Adipocyte (in vitro differentiated cells): ENCODE measurements at regions not wholly inside any gene's neighbourhood (a gene's known extent, or its start where the extent isn't known, plus 50 kb on each side); places are given as distances from the start of the nearest gene placed in this dataset.
"Not testable (repeated sequence)": the region's sequence is repeated elsewhere in the genome, so short reads cannot be mapped to it uniquely, and the experiment has no call there.

ENCODE experiments used
- DNase-seq: peaks from one replicate; pipeline ENCODE4 v3.0.0-alpha.2; 2015; ENCODE audit warnings: low read depth
- H3K27me3 ChIP-seq: replicated peaks from 2 replicates; pipeline ENCODE4 v1.7.0; 2013; ENCODE audit warnings: mild to moderate bottlenecking, low read length, moderate library complexity; ENCODE audit not compliant: control insufficient read depth, insufficient read depth
- H3K36me3 ChIP-seq: 2 replicates; pipeline ENCODE4 v1.7.0; 2013; ENCODE audit warnings: low read length, mild to moderate bottlenecking, moderate library complexity; ENCODE audit not compliant: control insufficient read depth, insufficient read depth, severe bottlenecking
- H3K4me1 ChIP-seq: 2 replicates; pipeline ENCODE4 v1.7.0; 2013; ENCODE audit warnings: mild to moderate bottlenecking, low read length, moderate library complexity; ENCODE audit not compliant: control insufficient read depth, insufficient read depth
- H3K4me3 ChIP-seq: 2 replicates; pipeline ENCODE4 v1.7.0; 2013; ENCODE audit warnings: mild to moderate bottlenecking, low read length, moderate library complexity
- H3K9ac ChIP-seq: 2 replicates; pipeline ENCODE4 v1.7.0; 2013; ENCODE audit warnings: mild to moderate bottlenecking, low read length, moderate library complexity
- H3K9me3 ChIP-seq: 2 replicates; pipeline ENCODE4 v1.7.0; 2013; ENCODE audit warnings: mild to moderate bottlenecking, low read length, moderate library complexity; ENCODE audit not compliant: control insufficient read depth

GRCh38 chr7:93708255-93708654 is 133.7 kb upstream of the CALCR start:
- H3K27me3 ChIP-seq, H3K4me1 ChIP-seq, DNase-seq, H3K9me3 ChIP-seq, H3K9ac ChIP-seq, H3K36me3 ChIP-seq, H3K4me3 ChIP-seq: not testable (repeated sequence)

DNA sequence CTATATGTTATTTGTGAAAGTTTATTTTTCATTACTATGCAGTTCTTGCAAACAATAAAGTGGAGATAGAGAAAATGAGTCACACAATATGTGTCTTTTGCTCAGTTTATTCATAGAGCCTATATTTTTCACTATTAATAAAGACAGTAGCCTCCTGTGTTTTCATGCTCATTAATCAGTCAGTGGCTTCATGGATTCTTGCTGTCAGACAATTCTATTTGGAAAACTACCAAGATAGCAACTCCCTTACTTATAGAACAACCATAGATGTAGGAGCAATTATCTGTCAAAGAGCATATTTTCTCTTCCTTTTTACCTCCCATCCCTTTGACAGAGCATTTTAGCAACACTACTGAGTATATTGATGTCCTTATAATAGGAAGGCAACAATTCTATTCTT is 132.7 kb upstream of the CALCR start:
- no peaks in the 10 kb centered on the region for H3K9me3 ChIP-seq
- no peak for DNase-seq
- no peaks in the 10 kb centered on the region for H3K36me3 ChIP-seq
- H3K4me3 ChIP-seq, result no peak overlapping the region
- no peaks in the 10 kb centered on the region for H3K4me1 ChIP-seq
- H3K9ac ChIP-seq, result no peak overlapping the region
- peaks cover 3% of the 10 kb centered on the region for H3K27me3 ChIP-seq

DNA sequence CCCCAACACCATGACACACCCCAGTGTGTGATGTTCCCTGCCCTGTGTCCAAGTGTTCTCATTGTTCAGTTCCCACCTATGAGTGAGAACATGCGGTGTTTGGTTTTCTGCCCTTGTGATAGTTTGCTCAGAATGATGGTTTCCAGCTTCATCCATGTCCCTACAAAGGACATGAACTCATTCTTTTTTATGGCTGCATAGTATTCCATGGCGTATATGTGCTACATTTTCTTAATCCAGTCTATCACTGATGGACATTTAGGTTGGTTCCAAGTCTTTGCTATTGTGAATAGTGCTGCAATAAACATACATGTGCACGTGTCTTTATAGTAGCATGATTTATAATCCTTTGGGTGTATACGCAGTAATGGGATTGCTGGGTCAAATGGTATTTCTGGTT is 131.6 kb upstream of the CALCR start:
- not testable (repeated sequence) for H3K9ac ChIP-seq, H3K36me3 ChIP-seq, H3K9me3 ChIP-seq, H3K27me3 ChIP-seq, H3K4me3 ChIP-seq, DNase-seq, H3K4me1 ChIP-seq

DNA sequence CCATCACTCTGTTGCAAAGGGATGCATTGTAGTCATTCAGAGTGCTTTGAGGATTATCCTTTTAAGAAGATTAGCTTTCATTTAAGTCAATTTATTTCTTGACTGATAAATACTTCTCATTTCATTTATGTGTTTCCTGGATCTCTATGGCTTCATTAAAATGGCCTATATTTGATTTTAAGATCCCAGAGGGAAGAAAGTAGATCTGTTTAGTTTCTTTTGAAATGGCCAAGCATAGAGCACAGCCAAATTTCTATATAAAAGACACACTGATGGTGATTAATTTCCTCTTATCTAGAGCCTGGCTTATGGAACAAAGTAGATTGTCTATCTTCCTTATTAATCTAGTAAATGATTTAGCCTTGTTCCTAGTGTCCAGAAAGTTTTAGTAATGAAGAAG is 129.7 kb upstream of the CALCR start:
- Histone ChIP-seq H3K4me1 (no peaks in the 10 kb centered on the region), H3K9me3 (no peaks in the 10 kb centered on the region), H3K4me3 (no peak overlapping the region)

DNA sequence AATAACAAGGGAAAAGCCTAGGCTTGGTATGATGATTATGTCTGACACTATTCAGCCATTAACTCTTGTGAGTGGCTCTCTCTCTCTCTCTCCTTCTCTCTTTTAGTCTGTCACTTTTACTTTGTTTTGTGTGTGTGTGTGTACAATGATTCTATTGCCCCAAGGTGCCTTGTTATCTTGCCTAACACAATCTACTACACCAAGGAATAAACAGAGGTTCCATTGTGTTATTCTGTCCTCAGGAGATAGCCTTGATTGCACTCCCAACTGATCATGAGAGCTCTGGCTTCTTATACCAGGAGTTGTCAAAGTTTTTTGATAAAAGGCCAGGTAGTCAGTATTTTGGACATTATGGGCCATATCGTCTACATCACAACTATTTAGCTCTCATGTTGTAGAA is 123.4 kb upstream of the CALCR start:
- no peak for DNase-seq
- Histone ChIP-seq H3K4me1 (no peaks in the 10 kb centered on the region), H3K9ac (no peak overlapping the region), H3K27me3 (peaks cover 7% of the 10 kb centered on the region), H3K9me3 (no peaks in the 10 kb centered on the region), H3K4me3 (no peak overlapping the region), H3K36me3 (no peaks in the 10 kb centered on the region)

More for the DNA sequence above, 129.7 kb upstream of the CALCR start:
- no peak for DNase-seq
- no peaks in the 10 kb centered on the region for H3K36me3 ChIP-seq
- H3K9ac ChIP-seq, result no peak overlapping the region
- H3K27me3 ChIP-seq, result no peaks in the 10 kb centered on the region

GRCh38 chr7:93693796-93694195 is 119.3 kb upstream of the CALCR start:
- H3K27me3 ChIP-seq, result peaks cover 7% of the 10 kb centered on the region
- no peak for DNase-seq
- no peaks in the 10 kb centered on the region for H3K9me3 ChIP-seq
- H3K9ac ChIP-seq, result no peak overlapping the region
- no peaks in the 10 kb centered on the region for H3K4me1 ChIP-seq
- no peak overlapping the region for H3K4me3 ChIP-seq
- no peaks in the 10 kb centered on the region for H3K36me3 ChIP-seq

DNA sequence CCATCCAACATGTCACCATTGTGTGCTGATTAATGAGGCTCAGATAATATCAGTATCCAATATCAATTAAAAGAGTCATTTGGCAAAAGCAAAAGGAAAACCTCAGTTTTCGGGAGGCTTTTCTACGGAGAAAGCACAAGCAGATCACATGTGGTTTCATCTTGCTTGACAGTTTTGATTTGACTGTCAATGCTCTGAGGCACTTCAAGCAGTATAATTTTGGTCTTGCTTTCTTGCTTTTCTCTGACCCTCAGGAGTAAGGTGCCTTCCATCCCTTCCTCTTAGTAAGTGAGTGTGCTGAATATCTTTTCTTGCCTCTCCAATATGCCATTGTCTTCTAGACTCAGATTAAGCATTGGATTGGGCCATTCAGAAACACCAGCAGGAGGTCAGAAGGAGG is 115.5 kb upstream of the CALCR start:
- Histone ChIP-seq H3K4me3 (no peak overlapping the region), H3K36me3 (no peaks in the 10 kb centered on the region), H3K27me3 (peaks cover 7% of the 10 kb centered on the region), H3K4me1 (no peaks in the 10 kb centered on the region), H3K9me3 (no peaks in the 10 kb centered on the region), H3K9ac (no peak overlapping the region)
- no peak for DNase-seq

- Histone ChIP-seq H3K27me3 (no peaks in the 10 kb centered on the region), H3K4me3 (no peak overlapping the region), H3K9me3 (no peaks in the 10 kb centered on the region), H3K4me1 (no peaks in the 10 kb centered on the region), H3K36me3 (no peaks in the 10 kb centered on the region), H3K9ac (no peak overlapping the region)
- DNase-seq, result peak; percentile 0
These were observed 103.7 kb upstream of the CALCR start for GRCh38 chr7:93678185-93678584.

GRCh38 chr7:93663561-93664299 is 89.2 kb upstream of the CALCR start:
- Histone ChIP-seq H3K9ac (no peak overlapping the region), H3K36me3 (no peaks in the 10 kb centered on the region), H3K4me3 (no peak overlapping the region), H3K4me1 (no peaks in the 10 kb centered on the region), H3K27me3 (no peaks in the 10 kb centered on the region), H3K9me3 (no peaks in the 10 kb centered on the region)
- DNase-seq, result no peak

DNA sequence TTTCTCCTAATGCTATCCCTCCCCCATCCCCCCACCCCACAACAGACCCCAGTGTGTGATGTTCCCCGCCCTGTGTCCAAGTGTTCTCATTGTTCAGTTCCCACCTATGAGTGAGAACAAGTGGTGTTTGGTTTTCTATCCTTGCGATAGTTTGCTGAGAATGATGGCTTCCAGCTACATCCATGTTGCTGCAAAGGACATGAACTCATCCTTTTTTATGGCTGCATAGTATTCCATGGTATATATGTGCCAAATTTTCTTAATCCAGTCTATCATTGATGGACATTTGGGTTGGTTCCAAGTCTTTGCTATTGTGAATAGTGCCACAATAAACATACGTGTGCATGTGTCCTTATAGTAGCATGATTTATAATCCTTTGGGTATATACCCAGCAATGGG is 83.6 kb upstream of the CALCR start:
- not testable (repeated sequence) for DNase-seq, H3K27me3 ChIP-seq, H3K36me3 ChIP-seq, H3K9ac ChIP-seq, H3K4me1 ChIP-seq, H3K9me3 ChIP-seq, H3K4me3 ChIP-seq

DNA sequence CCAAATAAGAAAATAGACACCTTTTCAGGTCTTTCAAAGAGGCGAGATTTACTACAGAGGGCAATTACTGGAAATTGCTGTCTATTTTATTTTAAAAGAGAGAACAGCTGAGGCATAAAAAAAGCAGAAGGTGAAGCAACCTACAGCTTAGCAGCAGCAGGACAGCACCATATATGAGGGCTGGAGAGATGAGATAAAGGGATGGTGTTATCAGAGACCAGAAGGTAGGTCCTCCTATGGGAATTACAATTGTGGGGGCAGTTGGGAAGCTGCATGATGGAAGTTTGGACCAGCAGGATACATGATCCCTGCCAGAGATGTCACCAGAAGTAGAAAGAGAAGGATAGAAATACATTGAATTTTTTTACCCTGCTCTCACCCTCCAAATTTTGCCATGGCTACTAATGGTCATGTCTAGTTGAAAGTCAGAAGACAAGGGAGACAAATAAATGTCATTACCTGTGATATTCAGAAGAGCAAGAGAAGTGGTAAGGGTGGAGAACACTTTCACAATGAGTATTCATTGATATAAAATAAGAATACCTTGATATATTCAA is 77.2 kb upstream of the CALCR start:
- Histone ChIP-seq H3K27me3 (no peaks in the 10 kb centered on the region), H3K9ac (no peak overlapping the region), H3K9me3 (no peaks in the 10 kb centered on the region), H3K36me3 (no peaks in the 10 kb centered on the region), H3K4me1 (no peaks in the 10 kb centered on the region), H3K4me3 (no peak overlapping the region)
- DNase-seq, result no peak

DNA sequence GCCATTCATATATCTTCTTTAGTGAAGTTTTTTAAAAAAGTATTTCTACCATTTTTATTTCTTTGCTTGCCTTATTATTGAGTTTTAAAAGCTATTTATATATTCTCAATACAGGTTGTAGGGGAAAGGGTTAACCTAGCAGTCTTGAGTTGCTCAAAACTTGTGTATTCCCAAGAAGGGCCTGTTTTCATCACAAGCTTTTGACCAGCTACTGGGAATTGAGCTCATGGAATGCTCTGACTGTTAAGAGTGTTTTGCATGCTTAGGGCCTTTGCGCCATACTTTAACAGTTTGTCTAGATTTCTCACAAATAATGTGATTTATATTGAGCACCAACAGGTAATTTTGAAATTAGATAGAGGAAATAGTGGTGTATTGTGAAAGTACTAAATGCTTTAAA is 72.0 kb upstream of the CALCR start:
- no peak overlapping the region for H3K4me3 ChIP-seq
- H3K9ac ChIP-seq, result no peak overlapping the region
- H3K9me3 ChIP-seq, result no peaks in the 10 kb centered on the region
- H3K36me3 ChIP-seq, result no peaks in the 10 kb centered on the region
- H3K27me3 ChIP-seq, result no peaks in the 10 kb centered on the region
- H3K4me1 ChIP-seq, result no peaks in the 10 kb centered on the region
- no peak for DNase-seq
